ENCODE measurements at regions not wholly inside any gene's neighbourhood (a gene's known extent, or its start where the extent isn't known, plus 50 kb on each side); places are given as distances from the start of the nearest gene placed in this dataset.

DNA sequence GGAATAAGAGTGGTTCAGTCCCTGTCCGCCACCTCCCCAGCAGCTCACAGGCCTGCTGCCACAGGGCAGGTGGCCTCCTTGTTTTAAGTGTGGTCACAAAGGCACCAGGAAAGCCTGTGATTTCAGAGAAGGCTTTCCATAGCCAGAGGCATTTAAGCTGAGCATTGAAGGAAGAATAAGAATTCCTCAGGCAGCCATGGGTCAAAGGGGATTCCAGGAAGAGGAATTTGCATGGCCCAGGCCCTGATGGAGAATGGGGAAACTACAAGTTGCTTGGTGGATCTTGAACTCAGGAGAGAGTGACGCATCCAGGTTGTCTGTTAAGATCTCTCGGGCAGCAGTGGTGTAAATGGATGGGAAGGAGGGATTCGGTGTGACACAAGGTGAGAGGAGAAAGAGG is 66.7 kb downstream of the KLHDC7A start:
- no peaks in the 10 kb centered on the region for H3K79me2 ChIP-seq (ENCODE audit: control insufficient read depth, insufficient read depth, low read length)
- TF ChIP-seq CEBPB (tag; IDR thresholded peaks at IDR 0.05), result no peak
- ChIA-PET POLR2A (no interaction called here), CTCF (ENCODE audit: low intra/inter-chr PET ratio) (no interaction called here)
- no peaks in the 10 kb centered on the region for H3K4me1 ChIP-seq (replicated peaks in 1 of 2; ENCODE audit: control insufficient read depth in 2 of 2, insufficient read depth in 2 of 2, low read length in 2 of 2)
- H4K20me1 ChIP-seq (replicated peaks; ENCODE audit: control insufficient read depth, insufficient read depth, low read length), result peaks cover 10% of the 10 kb centered on the region; the same call in 1 of the 2 replicates
- no peak overlapping the region for H3K9ac ChIP-seq (ENCODE audit: insufficient read depth in 1 of 2, low read depth in 2 of 2, low read length in 2 of 2)
- no peak overlapping the region for H3K27ac ChIP-seq (ENCODE audit: extremely low read depth, low read depth, low read length)
- peaks cover 2 to 59% of the 10 kb centered on the region in 2 experiments; a peak in 4 of 5 replicates for H3K27me3 ChIP-seq (ENCODE audit: control insufficient read depth in 2 of 2, insufficient read depth in 2 of 2, low read length in 2 of 2)
- intact Hi-C loops (cut with micrococcal nuclease), result no loop called here
- in situ Hi-C loops (cut with MboI), result no loop called here
- no peak overlapping the region for H3K4me2 ChIP-seq (ENCODE audit: insufficient read depth, low read length)
- H3K36me3 ChIP-seq (ENCODE audit: control insufficient read depth, insufficient read depth, low read length), result no peaks in the 10 kb centered on the region
- DNase-seq (ENCODE audit: extremely low read depth in 1 of 4, low spot score in 3 of 4), result no peak
- no peak overlapping the region for H3K4me3 ChIP-seq
- H3K9me1 ChIP-seq (ENCODE audit: control insufficient read depth, insufficient read depth, low read length), result no peaks in the 10 kb centered on the region
- BruUV-seq (replicated peaks), result no TSS peak
- 0% methylated on average over 4 of the region's 4 CpGs for WGBS (ENCODE audit: insufficient coverage, low coverage, missing lambda C conversion rate)
- no peak for ATAC-seq
- H3K9me3 ChIP-seq (replicated peaks; ENCODE audit: control insufficient read depth, insufficient read depth, low read depth, low read length), result no peaks in the 10 kb centered on the region
- FAIRE-seq, result no peak
- no peak overlapping the region for H2AFZ ChIP-seq (ENCODE audit: low read depth, low read length)

DNA sequence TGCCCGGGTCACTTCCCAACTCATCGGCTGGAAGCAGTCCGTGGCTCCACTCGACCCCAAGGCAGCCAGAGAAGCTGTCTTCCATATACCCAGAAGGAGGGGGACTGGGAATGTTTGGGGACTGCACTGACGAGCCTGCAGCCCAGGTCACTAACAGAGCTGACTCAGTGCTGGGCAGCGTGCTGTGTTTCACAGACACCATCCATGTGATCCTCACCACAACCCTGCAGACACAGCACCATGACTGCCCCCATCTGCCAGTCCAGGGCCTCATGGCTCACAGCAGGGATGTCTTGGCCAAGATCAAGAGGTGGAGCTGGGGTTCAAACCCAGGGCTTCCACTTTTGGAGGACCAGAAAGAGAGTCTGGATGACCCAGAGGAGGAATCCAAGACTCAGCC is 67.9 kb downstream of the KLHDC7A start:
- peaks cover 10% of the 10 kb centered on the region; the same call in 1 of the 2 replicates for H4K20me1 ChIP-seq (replicated peaks; ENCODE audit: control insufficient read depth, insufficient read depth, low read length)
- in situ Hi-C loops (cut with MboI) (no loop called here), intact Hi-C loops (cut with micrococcal nuclease) (no loop called here)
- H3K27ac ChIP-seq (ENCODE audit: extremely low read depth, low read depth, low read length), result no peak overlapping the region
- POLR2A ChIA-PET, result interaction anchor here (0.6 kb wide), 2 partner anchors 165 to 854 kb away, joined by 3 read pairs; no protein-coding TSS in a partner anchor
- H2AFZ ChIP-seq (ENCODE audit: low read depth, low read length), result no peak overlapping the region
- no peaks in the 10 kb centered on the region for H3K9me3 ChIP-seq (replicated peaks; ENCODE audit: control insufficient read depth, insufficient read depth, low read depth, low read length)
- H3K4me3 ChIP-seq, result no peak overlapping the region
- no peaks in the 10 kb centered on the region for H3K36me3 ChIP-seq (ENCODE audit: control insufficient read depth, insufficient read depth, low read length)
- no peak overlapping the region for H3K9ac ChIP-seq (ENCODE audit: insufficient read depth in 1 of 2, low read depth in 2 of 2, low read length in 2 of 2)
- CTCF ChIA-PET (ENCODE audit: low intra/inter-chr PET ratio), result no interaction called here
- H3K4me2 ChIP-seq (ENCODE audit: insufficient read depth, low read length), result no peak overlapping the region
- no TSS peak for BruUV-seq (replicated peaks)
- ATAC-seq (no peak), DNase-seq (ENCODE audit: extremely low read depth in 1 of 4, low spot score in 3 of 4) (no peak), FAIRE-seq (no peak)
- H3K27me3 ChIP-seq (ENCODE audit: control insufficient read depth in 2 of 2, insufficient read depth in 2 of 2, low read length in 2 of 2), result peaks cover 2 to 59% of the 10 kb centered on the region in 2 experiments; a peak in 3 of 5 replicates
- no peaks in the 10 kb centered on the region for H3K79me2 ChIP-seq (ENCODE audit: control insufficient read depth, insufficient read depth, low read length)
- 1% methylated on average over 6 of the region's 6 CpGs for WGBS (ENCODE audit: insufficient coverage, low coverage, missing lambda C conversion rate)
- H3K4me1 ChIP-seq (replicated peaks in 1 of 2; ENCODE audit: control insufficient read depth in 2 of 2, insufficient read depth in 2 of 2, low read length in 2 of 2), result no peaks in the 10 kb centered on the region
- no peaks in the 10 kb centered on the region for H3K9me1 ChIP-seq (ENCODE audit: control insufficient read depth, insufficient read depth, low read length)
- TF ChIP-seq MYBL2 (IDR thresholded peaks at IDR 0.05; ENCODE audit: low read depth) (no peak), MYBL2 (CRISPR knock-in tag; IDR thresholded peaks at IDR 0.05; ENCODE audit: borderline replicate concordance) (no peak), PHB (CRISPR knock-in tag; IDR thresholded peaks at IDR 0.05) (no peak), ZNF431 (CRISPR knock-in tag; IDR thresholded peaks at IDR 0.05) (no peak), SRSF1 (IDR thresholded peaks at IDR 0.05; ENCODE audit: low read depth, low read length) (no peak)
- TF ChIP-seq, protein P1, sequence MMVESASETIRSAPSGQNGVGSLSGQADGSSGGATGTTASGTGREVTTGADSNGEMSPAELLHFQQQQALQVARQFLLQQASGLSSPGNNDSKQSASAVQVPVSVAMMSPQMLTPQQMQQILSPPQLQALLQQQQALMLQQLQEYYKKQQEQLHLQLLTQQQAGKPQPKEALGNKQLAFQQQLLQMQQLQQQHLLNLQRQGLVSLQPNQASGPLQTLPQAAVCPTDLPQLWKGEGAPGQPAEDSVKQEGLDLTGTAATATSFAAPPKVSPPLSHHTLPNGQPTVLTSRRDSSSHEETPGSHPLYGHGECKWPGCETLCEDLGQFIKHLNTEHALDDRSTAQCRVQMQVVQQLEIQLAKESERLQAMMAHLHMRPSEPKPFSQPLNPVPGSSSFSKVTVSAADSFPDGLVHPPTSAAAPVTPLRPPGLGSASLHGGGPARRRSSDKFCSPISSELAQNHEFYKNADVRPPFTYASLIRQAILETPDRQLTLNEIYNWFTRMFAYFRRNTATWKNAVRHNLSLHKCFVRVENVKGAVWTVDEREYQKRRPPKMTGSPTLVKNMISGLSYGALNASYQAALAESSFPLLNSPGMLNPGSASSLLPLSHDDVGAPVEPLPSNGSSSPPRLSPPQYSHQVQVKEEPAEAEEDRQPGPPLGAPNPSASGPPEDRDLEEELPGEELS (CRISPR knock-in tag; IDR thresholded peaks at IDR 0.05; ENCODE audit: borderline replicate concordance), result no peak
- TF ChIP-seq, protein P2, sequence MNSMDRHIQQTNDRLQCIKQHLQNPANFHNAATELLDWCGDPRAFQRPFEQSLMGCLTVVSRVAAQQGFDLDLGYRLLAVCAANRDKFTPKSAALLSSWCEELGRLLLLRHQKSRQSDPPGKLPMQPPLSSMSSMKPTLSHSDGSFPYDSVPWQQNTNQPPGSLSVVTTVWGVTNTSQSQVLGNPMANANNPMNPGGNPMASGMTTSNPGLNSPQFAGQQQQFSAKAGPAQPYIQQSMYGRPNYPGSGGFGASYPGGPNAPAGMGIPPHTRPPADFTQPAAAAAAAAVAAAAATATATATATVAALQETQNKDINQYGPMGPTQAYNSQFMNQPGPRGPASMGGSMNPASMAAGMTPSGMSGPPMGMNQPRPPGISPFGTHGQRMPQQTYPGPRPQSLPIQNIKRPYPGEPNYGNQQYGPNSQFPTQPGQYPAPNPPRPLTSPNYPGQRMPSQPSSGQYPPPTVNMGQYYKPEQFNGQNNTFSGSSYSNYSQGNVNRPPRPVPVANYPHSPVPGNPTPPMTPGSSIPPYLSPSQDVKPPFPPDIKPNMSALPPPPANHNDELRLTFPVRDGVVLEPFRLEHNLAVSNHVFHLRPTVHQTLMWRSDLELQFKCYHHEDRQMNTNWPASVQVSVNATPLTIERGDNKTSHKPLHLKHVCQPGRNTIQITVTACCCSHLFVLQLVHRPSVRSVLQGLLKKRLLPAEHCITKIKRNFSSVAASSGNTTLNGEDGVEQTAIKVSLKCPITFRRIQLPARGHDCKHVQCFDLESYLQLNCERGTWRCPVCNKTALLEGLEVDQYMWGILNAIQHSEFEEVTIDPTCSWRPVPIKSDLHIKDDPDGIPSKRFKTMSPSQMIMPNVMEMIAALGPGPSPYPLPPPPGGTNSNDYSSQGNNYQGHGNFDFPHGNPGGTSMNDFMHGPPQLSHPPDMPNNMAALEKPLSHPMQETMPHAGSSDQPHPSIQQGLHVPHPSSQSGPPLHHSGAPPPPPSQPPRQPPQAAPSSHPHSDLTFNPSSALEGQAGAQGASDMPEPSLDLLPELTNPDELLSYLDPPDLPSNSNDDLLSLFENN (IDR thresholded peaks at IDR 0.05; ENCODE audit: low read depth in 2 of 2, low read length in 2 of 2), result no peak
- TF ChIP-seq, protein P3, sequence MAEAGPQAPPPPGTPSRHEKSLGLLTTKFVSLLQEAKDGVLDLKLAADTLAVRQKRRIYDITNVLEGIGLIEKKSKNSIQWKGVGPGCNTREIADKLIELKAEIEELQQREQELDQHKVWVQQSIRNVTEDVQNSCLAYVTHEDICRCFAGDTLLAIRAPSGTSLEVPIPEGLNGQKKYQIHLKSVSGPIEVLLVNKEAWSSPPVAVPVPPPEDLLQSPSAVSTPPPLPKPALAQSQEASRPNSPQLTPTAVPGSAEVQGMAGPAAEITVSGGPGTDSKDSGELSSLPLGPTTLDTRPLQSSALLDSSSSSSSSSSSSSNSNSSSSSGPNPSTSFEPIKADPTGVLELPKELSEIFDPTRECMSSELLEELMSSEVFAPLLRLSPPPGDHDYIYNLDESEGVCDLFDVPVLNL (CRISPR knock-in tag; IDR thresholded peaks at IDR 0.05; ENCODE audit: low read depth), result no peak
